ENCODE measurements at regions not wholly inside any gene's neighbourhood (a gene's known extent, or its start where the extent isn't known, plus 50 kb on each side); places are given as distances from the start of the nearest gene placed in this dataset.
"Not testable (repeated sequence)": the region's sequence is repeated elsewhere in the genome, so short reads cannot be mapped to it uniquely, and the experiment has no call there.

- DNase-seq (ENCODE audit: extremely low read depth in 1 of 11, low read depth in 9 of 11, low spot score in 4 of 11): no peak
Observed at GRCh38 chr10:81146436-81146835, 608.7 kb downstream of the SH2D4B start.

- peak in 5 of 11 donors; percentile 11 to 24 (median 14) for DNase-seq (ENCODE audit: extremely low read depth in 1 of 11, low read depth in 9 of 11, low spot score in 4 of 11)
Observed at GRCh38 chr10:81152656-81153055, 615.0 kb downstream of the SH2D4B start.

GRCh38 chr10:81157681-81158080, 620.0 kb downstream of the SH2D4B start:
- DNase-seq (ENCODE audit: extremely low read depth in 1 of 11, low read depth in 9 of 11, low spot score in 4 of 11): no peak

- DNase-seq (ENCODE audit: extremely low read depth in 1 of 11, low read depth in 9 of 11, low spot score in 4 of 11): no peak
Observed at GRCh38 chr10:81177651-81178244, 640.0 kb downstream of the SH2D4B start.

GRCh38 chr10:81179324-81179723, 641.6 kb downstream of the SH2D4B start:
- no peak for DNase-seq (ENCODE audit: extremely low read depth in 1 of 11, low read depth in 9 of 11, low spot score in 4 of 11)

GRCh38 chr10:81179805-81180452, 642.2 kb downstream of the SH2D4B start:
- peak in 5 of 11 donors; percentile 1 to 9 (median 2) for DNase-seq (ENCODE audit: extremely low read depth in 1 of 11, low read depth in 9 of 11, low spot score in 4 of 11)

- no peak for DNase-seq (ENCODE audit: extremely low read depth in 1 of 11, low read depth in 9 of 11, low spot score in 4 of 11)
Observed at GRCh38 chr10:81182296-81182695, 644.6 kb downstream of the SH2D4B start.

- no peak for DNase-seq (ENCODE audit: extremely low read depth in 1 of 11, low read depth in 9 of 11, low spot score in 4 of 11)
Observed at GRCh38 chr10:81192221-81192788, 654.6 kb downstream of the SH2D4B start.

GRCh38 chr10:81200801-81201200, 663.1 kb downstream of the SH2D4B start:
- DNase-seq (ENCODE audit: extremely low read depth in 1 of 11, low read depth in 9 of 11, low spot score in 4 of 11): no peak

- DNase-seq (ENCODE audit: extremely low read depth in 1 of 11, low read depth in 9 of 11, low spot score in 4 of 11): not testable (repeated sequence)
Observed at GRCh38 chr10:81207359-81207758, 667.6 kb upstream of the NRG3 start.

- no peak for DNase-seq (ENCODE audit: extremely low read depth in 1 of 11, low read depth in 9 of 11, low spot score in 4 of 11)
Observed at GRCh38 chr10:81213370-81213769, 661.6 kb upstream of the NRG3 start.

- DNase-seq (ENCODE audit: extremely low read depth in 1 of 11, low read depth in 9 of 11, low spot score in 4 of 11): no peak
Observed at GRCh38 chr10:81215498-81215897, 659.5 kb upstream of the NRG3 start.

- DNase-seq (ENCODE audit: extremely low read depth in 1 of 11, low read depth in 9 of 11, low spot score in 4 of 11): no peak
Observed at GRCh38 chr10:81216949-81217348, 658.0 kb upstream of the NRG3 start.

GRCh38 chr10:81218307-81218706, 656.7 kb upstream of the NRG3 start:
- DNase-seq (ENCODE audit: extremely low read depth in 1 of 11, low read depth in 9 of 11, low spot score in 4 of 11): no peak

GRCh38 chr10:81219758-81220157, 655.2 kb upstream of the NRG3 start:
- DNase-seq (ENCODE audit: extremely low read depth in 1 of 11, low read depth in 9 of 11, low spot score in 4 of 11): no peak

- peak in 7 of 11 donors; percentile 4 to 52 (median 43) for DNase-seq (ENCODE audit: extremely low read depth in 1 of 11, low read depth in 9 of 11, low spot score in 4 of 11)
Observed at GRCh38 chr10:81248886-81249285, 626.1 kb upstream of the NRG3 start.

- DNase-seq (ENCODE audit: extremely low read depth in 1 of 11, low read depth in 9 of 11, low spot score in 4 of 11): peak in 9 of 11 donors; percentile 22 to 79 (median 52)
Observed at GRCh38 chr10:81251457-81252115, 623.4 kb upstream of the NRG3 start.

- DNase-seq (ENCODE audit: extremely low read depth in 1 of 11, low read depth in 9 of 11, low spot score in 4 of 11): not testable (repeated sequence)
Observed at GRCh38 chr10:81264991-81265390, 610.0 kb upstream of the NRG3 start.

GRCh38 chr10:81270051-81270450, 604.9 kb upstream of the NRG3 start:
- no peak for DNase-seq (ENCODE audit: extremely low read depth in 1 of 11, low read depth in 9 of 11, low spot score in 4 of 11)

All from renal cortex interstitium (tissue), 11 donors.